GM18517 (cell line): ENCODE measurements at regions not wholly inside any gene's neighbourhood (a gene's known extent, or its start where the extent isn't known, plus 50 kb on each side); places are given as distances from the start of the nearest gene placed in this dataset.

Experiments used
- ATAC-seq: cut with Tn5 transposase; IDR thresholded peaks from one replicate; pipeline ENCODE4 v1.9.1; 2021; ENCODE audit warnings: mild to moderate bottlenecking, moderate library complexity; ENCODE audit not compliant: unreplicated experiment

DNA sequence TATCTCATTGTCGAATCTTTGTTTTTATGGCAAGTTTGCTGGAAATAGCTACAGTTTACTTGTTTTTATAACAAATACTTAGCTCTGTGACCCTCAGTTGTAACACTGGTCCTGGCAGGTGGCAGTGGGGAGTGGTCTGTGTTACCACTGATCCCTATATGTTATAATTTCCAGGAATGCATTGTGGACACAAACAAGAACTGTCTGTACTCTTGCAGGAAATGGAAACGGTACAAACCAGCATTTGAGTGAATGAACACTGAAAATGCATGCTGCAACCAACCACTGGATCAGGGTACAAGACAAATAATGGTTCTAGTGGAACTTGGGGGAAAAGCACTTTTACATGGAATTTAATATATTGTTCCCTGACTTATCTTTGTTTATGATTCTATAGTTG lies 66.5 kb upstream of the PJA2 start:
- no peak for ATAC-seq

DNA sequence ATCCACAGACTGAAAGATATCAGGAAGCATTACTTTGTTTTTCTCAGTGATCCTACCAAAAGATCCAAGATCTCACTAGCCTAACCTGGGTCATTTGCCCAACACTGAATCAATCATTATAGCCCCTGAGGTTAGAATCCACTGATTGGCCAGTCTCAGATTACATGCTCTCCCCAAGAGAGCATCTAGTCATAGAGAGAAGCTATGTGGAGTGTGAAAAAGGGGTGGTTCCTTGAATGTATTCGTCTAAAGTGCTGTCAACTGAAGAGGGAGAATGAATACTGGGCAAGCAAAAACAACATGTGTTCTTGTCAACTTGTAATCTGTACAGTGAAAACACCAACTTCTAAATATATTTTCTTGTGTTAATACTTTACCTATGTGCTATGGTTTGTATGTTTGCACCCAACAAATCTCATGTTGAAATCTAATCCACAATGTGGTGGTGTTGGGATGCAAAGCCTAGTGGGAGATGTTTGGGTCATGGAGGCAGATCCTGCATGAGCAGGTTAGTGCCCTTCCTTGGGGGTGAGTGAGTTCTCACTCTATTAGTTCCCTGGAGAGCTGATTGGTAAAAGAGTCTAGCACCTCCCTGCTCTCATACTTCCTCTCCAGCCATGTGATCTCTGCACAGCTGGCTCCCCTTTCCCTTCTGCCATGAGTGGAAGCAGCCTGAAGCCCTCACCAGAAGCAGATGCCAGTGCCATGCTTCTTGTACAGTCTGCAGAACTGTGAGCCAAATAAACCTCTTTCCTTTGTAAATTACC lies 60.3 kb upstream of the PJA2 start:
- no peak for ATAC-seq

DNA sequence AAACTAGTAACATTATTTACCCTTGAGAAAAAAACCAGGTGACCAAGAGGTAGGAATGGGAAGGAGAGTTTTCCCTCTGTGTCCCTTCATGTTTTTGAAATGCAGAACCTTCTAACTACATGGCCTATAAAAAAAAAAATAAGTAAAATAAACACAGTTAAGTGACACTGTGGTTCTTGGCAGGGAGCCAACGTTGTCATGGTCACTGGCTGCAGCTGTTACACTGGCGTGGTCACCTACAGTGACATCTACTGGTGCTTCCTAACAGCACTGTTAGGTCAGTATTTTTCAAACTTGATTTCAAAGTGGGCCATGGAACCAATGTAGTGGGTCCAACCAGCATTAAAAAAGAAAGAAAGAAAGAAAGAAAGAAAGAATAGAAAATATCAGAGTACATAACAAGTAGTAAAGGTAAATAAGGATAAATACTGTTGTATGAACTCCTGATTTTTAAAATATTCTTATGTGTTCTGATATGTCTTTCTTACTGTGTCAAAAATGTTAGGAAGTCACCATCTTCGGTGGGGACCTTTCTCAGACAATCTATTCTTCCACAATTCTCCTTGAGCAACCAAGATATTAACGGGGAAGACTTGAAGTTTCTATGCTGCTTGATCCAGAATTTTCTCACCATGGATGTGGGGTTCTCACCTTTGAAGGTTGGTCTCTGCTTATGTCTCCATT lies 59.1 kb upstream of the PJA2 start:
- ATAC-seq, result peak; percentile 85

DNA sequence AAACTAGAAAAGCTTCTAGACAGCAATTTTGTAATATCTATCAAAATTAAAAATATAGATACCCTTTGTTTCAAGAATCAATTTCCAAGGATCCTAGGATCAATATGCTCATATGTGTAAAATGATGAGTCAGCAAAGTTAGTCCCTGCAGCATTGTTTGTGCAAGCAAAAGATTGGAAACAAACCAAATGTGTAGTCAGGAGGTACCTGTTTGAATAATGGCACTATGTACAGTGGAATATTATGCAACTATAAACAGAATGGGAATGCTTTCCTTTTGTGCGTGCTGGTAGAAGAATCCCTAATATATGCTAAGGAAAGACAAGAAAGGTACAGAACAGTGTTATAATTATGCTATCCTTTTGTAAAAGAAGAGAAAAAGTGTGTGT lies 58.5 kb upstream of the PJA2 start:
- ATAC-seq, result no peak

GRCh38 chr5:109467058-109467457 lies 57.3 kb upstream of the PJA2 start:
- ATAC-seq, result no peak
